ENCODE measurements at regions not wholly inside any gene's neighbourhood (a gene's known extent, or its start where the extent isn't known, plus 50 kb on each side); places are given as distances from the start of the nearest gene placed in this dataset.

DNA sequence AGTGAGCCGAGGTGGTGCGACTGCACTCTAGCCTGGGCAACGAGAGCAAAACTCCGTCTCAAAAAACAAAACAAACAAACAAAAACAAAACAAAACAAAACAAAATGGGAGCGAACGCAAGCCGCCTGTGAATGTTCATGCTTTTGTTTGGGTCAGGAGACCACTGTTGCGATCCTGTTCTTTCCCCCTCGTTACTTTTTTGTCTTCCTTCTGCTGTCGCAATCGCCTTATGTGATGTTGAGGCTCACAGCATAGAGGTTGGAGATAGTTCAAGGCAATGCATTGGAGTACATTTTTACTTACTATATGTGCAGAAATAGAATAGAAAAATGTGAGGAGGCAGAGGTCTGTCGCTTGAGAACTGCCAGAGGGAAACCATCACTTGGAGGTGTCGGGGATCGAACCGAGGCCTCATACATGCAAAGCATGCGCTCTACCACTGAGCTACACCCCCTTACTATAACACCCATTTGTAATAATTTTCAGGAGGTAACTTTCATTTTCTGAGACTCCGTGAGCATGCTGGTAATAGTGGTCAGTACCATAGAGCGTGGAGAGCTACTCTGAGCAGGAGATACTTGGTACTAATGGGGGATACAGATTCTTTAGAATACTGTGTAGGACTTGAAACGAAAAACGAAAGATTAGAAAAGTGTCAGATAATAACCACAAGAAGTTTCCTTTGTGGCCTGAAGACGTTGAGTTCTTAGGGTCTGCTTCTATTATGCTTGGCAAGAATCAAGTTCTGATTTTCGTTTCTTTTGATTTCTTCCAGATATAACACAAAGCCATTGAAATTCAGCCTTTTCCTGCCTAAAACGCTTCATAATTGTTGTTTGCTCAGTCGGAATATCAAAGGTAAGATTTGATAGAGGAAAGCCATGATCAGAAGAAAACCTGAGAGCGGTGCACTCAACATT lies 121.1 kb downstream of the TRIM27 start:
- TF ChIP-seq POLR2AphosphoS5 (IDR thresholded peaks at IDR 0.05; ENCODE audit: low read depth, low read length) = no peak
- TF ChIP-seq POLR2A (IDR thresholded peaks at IDR 0.05; ENCODE audit: low read depth, low read length) = no peak
- no peak for TF ChIP-seq TAF1 (IDR thresholded peaks at IDR 0.05; ENCODE audit: borderline replicate concordance, low read depth, low read length)

All from GM12892 (cell line).